SH-SY5Y (cell line): ENCODE measurements at regions not wholly inside any gene's neighbourhood (a gene's known extent, or its start where the extent isn't known, plus 50 kb on each side); places are given as distances from the start of the nearest gene placed in this dataset.

Experiments
- GATA2 ChIP-seq: IDR thresholded peaks from 2 replicates; pipeline ENCODE4 v1.6.1; 2011; ENCODE audit warnings: mild to moderate bottlenecking, low read depth, low read length
- GATA3 ChIP-seq: IDR thresholded peaks from 2 replicates; pipeline ENCODE4 v1.6.1; 2011; ENCODE audit warnings: low read depth, mild to moderate bottlenecking, low read length, moderate library complexity

DNA sequence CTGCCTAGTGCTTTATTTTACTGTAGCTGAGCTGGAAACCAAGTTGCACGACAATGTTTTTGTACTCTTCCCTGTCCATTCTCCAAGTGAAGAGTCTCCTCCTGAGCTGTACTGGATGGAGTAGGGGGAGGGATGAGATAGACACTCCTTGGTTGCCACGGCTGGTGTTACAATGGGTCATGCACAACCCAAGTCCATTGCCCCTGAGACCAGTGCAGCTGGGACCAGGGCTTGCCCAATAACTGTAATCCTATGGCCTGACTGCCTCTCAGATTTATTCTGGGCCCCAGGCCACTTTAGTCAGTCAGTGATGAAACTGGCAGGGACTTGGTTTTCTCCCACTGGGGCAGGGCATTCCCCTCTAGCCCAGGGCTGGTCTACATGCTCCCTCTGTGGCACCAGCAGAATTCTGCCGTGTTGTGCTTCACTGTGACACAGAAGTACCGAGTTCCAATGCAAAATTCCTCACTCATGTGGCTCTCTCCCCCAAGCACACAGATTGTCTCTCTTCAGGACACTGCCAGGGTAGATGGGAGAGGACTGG, 203.3 kb upstream of the PCDH18 start:
- TF ChIP-seq GATA3 (no peak), GATA2 (no peak)

DNA sequence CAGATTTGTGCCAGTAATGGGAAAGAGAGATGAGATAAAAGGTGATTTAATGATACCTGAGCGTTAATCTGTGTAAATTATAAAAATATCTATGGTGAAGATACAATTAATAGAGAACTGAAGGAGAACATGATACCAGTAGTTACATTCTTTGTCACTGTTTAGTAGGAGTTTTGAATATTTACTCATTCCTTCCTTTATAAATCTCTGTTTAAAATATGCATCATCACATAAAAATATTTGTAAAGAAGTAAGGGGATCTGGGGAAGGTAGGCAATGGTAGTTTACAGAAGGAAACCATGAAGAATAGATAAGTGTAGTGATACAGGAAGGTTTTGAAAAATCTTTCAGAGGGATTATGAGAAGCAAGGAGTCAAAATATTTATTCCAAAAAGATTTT, 190.6 kb upstream of the PCDH18 start:
- no peak for TF ChIP-seq GATA2
- TF ChIP-seq GATA3, result no peak

DNA sequence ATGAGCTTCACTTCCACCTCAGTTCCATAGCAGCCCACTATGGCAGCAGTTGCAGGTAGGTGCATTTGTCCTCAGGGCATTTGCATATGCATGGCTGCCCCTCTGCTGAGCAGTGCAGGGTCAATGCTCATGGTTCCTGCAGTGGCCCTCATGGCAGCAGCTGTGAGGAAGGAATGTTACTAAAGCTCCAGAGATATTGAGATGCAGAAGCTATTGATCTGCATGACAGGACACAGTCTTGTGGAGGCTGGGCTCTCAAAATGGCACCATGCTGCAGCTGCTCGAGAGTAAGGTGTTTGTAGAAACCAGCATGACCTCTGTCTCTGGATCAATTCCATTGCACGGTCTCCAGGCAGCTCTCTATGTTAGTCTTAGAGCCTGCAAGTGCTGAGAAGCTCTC, 179.2 kb upstream of the PCDH18 start:
- TF ChIP-seq GATA2 (no peak), GATA3 (no peak)

DNA sequence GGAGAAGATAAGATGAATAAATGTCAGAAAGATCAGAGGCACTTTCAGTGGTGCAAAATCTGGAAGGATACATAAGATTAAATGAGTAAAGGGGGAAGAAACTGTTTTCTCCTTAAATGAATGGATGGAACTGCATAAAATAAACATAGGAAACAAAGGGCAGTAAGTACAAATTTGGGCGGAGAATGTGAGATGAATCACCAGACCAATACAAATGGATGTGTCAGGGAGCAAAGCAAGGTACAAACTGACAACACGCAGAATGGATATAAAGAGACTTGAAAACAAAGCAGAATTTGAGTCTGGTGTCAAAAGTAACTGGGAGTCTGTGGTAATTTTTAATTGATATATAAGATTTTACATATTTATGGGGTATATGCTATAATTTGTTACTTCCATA, 175.3 kb upstream of the PCDH18 start:
- TF ChIP-seq GATA3 (no peak), GATA2 (no peak)

DNA sequence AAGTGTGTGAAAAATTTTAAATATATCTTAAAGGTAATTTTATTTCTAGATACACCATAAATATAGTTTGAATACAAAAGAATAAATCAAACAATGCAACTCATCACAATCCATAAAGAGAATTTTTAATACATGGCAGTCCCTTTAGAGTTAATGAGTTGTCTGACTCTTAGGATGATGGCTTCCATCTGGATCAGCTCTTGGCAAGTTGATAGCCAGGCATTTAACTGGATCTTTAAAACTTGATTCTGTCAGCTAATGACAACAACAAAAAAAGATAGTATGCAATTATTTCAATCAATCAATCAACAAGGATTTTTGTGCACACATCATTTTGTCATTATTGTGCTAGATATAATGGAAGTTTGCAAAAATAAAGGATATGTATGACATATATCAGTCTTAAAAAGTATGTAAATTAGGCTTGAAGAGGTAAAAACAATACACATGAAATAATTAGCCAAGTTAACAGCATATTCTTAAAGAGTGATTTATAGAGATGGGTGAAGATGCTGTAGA, 174.9 kb upstream of the PCDH18 start:
- TF ChIP-seq GATA2, result no peak
- TF ChIP-seq GATA3, result no peak

DNA sequence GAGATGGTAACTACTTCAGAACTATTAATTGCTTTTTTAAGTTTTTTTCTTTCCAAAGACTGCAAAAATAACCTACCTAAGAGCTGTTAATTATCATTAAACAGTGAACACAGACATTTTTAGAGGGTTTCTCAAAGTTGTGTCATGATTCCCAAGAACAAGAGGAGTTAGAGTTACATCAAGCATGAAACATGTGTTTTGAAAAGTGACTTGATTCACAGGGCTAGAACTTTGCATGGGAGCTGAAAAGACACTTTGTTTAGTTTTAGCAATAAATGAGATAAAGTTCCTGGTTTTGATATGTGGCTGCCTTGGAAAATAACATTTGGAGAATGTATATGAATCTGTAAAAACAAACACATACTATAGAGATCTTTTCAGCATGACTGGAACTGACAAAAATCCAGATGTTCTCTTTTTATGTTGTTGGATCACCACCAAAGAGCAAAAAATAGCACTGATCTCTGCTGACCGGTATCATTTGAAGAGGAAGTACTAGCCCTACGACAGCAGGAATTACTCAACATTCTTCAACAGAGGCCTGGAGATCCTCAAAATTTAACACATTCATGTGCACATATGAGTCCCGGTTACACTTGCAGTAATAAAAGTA, 173.0 kb upstream of the PCDH18 start:
- TF ChIP-seq GATA2 (no peak), GATA3 (no peak)

DNA sequence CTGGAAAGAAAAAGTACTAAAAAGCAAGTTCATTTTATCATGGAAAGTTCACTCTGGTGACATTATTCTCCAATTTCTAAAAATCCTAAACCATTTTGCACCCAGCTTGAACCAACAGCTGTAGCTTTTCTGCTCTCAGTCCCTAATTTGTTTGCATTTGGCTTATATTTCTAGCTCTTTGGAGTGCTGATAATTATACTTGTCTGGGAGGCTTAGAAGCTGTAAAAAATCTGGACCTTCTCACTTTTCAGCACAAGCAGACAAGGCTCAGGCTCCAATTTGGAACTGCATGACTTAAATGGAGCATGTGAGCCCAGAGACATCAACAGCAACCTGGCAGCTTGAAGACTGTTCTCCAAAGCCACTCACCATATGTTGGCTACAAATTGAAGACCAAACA, 170.9 kb upstream of the PCDH18 start:
- TF ChIP-seq GATA2, result no peak

DNA sequence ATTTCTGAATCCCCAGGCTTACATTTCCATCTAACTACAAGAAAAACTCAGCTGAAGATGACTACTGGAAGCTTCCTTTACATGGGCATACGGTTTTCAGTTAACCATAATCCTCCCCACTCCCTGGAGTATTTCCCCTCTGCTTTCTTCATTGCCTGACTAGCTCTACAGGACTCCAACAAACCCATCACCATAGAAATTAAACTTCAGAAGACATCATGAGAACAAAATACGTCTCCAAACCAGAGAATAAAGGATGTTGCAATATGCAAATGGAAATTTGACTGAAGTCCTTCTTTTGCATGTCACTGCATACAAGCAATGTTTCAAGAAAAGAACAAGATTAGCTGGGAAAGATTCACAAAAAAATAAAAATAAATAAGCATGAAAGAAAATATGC, 170.2 kb upstream of the PCDH18 start:
- TF ChIP-seq GATA3 (no peak), GATA2 (no peak)

DNA sequence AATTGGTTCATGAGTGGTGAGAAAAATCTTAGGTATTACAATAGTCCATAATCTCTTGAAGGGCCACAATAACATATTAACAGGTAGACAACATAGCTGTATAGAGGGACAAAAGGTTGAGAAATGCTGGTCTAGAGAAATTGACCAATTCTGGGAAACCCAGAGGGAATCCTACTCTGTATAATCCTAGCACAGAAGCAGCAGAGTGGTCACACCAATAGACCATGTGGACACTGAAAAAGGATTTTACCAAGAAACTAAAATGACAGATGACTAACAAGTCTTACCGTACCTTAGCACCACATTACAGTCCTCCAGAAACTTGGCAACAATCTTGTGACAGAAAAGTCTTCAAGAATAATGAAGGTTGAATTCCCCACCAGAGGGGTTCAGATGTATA, 169.1 kb upstream of the PCDH18 start:
- TF ChIP-seq GATA2, result no peak
- no peak for TF ChIP-seq GATA3

DNA sequence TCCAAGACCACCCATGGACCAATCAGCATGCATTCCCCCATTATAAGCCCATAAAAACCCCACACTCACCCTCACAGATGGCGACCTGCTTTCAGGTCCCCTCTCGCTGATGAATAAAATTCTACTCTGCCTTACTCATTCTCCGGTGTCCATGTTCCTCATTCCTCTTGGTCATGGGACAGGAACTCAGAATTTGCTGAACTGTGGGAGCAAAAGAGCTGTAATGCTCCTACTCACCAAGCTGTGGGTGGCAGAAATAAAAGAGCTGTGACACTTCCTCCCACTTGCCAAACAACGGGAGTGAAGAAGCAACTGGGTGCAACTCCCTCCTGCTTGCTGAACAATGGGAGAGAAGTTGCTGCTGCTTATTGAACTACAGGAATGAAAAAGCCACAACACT, 168.5 kb upstream of the PCDH18 start:
- TF ChIP-seq GATA2 (no peak), GATA3 (no peak)

DNA sequence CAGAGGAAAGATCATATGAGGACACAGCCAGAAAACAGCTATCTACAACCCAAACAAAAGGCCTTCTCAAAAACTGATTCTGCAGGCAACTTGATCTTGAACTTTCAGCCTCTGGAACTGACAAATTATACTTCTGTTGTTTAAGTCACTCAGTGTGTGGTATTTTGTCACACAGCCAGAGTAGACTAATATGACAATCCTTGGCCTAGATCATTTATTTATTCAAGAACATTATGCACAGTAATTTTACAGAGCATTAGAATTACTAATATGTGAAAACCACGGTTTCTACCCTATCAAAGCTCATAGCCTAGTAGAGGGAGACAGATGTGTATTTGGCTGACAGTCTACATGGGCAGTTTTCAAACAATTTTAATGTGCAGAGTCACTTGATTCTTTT, 167.8 kb upstream of the PCDH18 start:
- TF ChIP-seq GATA3 (no peak), GATA2 (no peak)

DNA sequence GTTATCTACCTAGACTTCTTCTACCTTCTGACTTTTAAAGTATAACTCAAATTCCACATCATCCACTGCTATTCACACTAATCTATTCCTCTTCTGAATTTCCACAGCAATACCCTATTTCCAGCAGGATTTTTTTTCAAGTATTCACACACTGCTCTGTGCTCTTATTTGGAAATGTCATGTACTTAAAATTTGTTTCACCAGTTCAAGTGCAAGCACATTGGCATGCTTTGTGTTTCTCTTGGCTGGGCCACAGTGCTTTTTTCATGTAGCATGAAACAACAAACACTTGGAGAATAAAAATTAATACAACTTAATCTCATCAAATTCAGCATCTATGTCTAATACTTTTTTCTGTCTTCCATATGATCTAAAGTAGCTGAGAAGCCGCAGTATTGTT, 161.8 kb upstream of the PCDH18 start:
- TF ChIP-seq GATA2 (no peak), GATA3 (no peak)

DNA sequence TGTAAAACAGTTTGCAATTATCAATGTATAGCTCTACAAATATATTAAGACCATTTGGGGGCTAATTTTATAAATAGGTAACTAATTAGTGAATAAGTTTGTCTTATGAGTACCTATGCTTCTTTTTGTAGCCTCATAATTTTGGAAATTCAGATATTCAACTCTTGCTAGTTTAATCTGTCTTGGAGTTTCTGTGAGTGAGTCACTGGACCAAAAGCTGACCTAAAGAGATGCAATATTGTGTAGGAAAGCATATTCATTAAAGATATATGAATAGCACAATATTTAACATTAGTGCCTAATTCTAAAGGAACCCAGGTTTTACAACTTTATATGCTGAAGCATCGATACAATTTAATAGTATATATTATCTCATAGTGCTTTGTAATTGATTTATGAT, 161.3 kb upstream of the PCDH18 start:
- TF ChIP-seq GATA3, result no peak
- no peak for TF ChIP-seq GATA2

DNA sequence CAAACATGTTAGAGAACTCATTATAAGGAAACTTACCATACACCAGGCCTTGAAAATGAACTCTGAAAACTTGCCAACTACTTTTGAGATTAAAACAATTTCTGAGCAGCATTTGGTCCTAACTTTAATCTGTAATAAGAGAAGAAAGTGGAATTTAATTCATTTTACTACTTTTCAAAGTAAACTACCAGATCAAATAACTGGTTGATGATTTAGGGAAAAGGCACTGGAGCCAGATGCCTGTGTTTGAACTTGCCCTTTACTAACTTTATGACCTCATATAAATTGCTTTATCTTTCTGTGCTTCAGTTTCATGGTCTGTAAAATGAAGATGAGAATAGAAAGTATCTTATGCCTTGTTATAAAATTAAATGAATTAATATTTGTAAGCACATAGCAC, 159.9 kb upstream of the PCDH18 start:
- TF ChIP-seq GATA3, result no peak
- TF ChIP-seq GATA2, result no peak

DNA sequence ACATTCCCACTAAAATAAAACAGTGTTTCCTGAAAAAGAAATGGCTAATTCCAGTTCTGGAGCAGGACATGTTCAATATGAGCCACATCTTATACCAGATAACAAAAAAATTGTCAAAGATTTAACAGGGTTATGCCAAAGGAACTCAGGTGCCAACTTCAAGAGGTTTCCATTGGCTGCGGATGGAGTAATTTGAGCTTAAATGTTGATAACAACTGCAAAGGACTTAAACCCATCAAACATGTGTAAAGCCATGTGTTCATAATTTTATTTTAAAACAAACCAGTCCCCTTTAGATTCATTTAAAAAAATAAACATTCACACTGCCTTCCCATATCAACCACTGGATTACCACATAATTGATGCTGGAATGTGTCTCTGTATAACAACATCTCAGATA, 156.4 kb upstream of the PCDH18 start:
- no peak for TF ChIP-seq GATA3
- TF ChIP-seq GATA2, result no peak

DNA sequence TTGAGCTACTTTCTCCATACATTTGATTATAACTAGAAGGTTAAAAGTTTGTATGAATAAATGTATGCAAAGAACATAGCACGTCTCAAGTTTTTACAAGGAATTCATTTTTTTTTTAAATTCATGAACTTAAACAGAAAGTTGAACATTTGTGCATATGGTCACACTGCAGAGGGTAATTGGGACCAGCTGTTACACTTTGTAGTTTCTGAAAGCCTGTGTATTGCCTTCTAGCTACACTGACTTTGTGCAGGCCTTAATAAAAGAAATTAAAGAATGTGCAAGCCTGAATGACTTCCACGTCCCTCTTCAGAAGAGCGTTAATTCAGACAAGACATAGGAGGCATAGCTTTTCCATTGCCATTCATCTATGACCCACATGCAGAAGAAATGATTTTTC, 153.1 kb upstream of the PCDH18 start:
- no peak for TF ChIP-seq GATA3
- TF ChIP-seq GATA2, result no peak
